K562 (cell line): ENCODE measurements at regions not wholly inside any gene's neighbourhood (a gene's known extent, or its start where the extent isn't known, plus 50 kb on each side); places are given as distances from the start of the nearest gene placed in this dataset.

Source experiments
- ATAC-seq: fragments of 200-7000 bp; cut with Tn5 transposase; 3 replicates; pipeline ENCODE4 v1.9.1; 2020; ENCODE audit warnings: moderate library complexity
- BruUV-seq: library from RNA; stranded (reverse); fragments of 400-500 nt; replicated peaks from 2 replicates; lab custom pipeline; 2021; lab: Mats Ljungman, UMichigan
- CTCF ChIA-PET: fragments of 300-600 bp; formaldehyde crosslinking; extraction: SDS; loops from one replicate; lab custom pipeline; 2021; ENCODE audit warnings: low intra/inter-chr PET ratio; lab: Yijun Ruan, JAX
- POLR2A ChIA-PET: fragments of 300-600, 350-650 bp; sonication (Branson Sonifier 250); formaldehyde crosslinking; extraction: SDS; loops from one replicate; lab custom pipeline; 2021; ENCODE audit warnings: antibody characterized with exemption, inconsistent platforms; lab: Yijun Ruan, JAX
- DNase-seq, 4 experiments: peaks; one replicate each; pipeline versions ENCODE4 v3.0.0 to v3.0.0-alpha.2; 2011 to 2018; ENCODE audit warnings: low spot score in 3 of 4, mixed read lengths in 3 of 4; ENCODE audit errors: extremely low read depth in 1 of 4
- FAIRE-seq: peaks from 2 replicates; lab custom pipeline; 2011; peaks lifted over from hg19 to GRCh38; lab: Jason Lieb, UNC
- H2AFZ ChIP-seq: 2 replicates; pipeline ENCODE4 v1.6.0; 2011; ENCODE audit warnings: low read depth, low read length, control low read depth, inconsistent platforms
- H3K27ac ChIP-seq: fragments of 200-600 bp; 3 replicates; pipeline ENCODE4 v1.8.0; 2011; ENCODE audit warnings: low read depth, mild to moderate bottlenecking, control low read depth, inconsistent platforms, low read length, moderate library complexity, mixed read lengths; ENCODE audit errors: extremely low read depth
- H3K27me3 ChIP-seq, 2 experiments: fragments of 300-600 bp in 1 of 2; 2 replicates in 1 of 2; 3 replicates in 1 of 2; pipeline versions ENCODE4 v1.6.0 to v1.8.0; 2011; ENCODE audit warnings: inconsistent platforms in 2 of 2, low read length in 2 of 2, mild to moderate bottlenecking in 1 of 2, mixed read lengths in 1 of 2, moderate library complexity in 1 of 2; ENCODE audit not compliant: control insufficient read depth in 2 of 2, insufficient read depth in 2 of 2
- H3K36me3 ChIP-seq: fragments of 300-600 bp; 3 replicates; pipeline ENCODE4 v1.8.0; 2011; ENCODE audit warnings: mild to moderate bottlenecking, low read length, inconsistent platforms; ENCODE audit not compliant: control insufficient read depth, insufficient read depth
- H3K4me1 ChIP-seq, 2 experiments: fragments of 200-600 bp in 1 of 2; replicated peaks in 1 of 2; 2 replicates in 1 of 2; 3 replicates in 1 of 2; pipeline versions ENCODE4 v1.5.1 to v1.8.0; 2011; ENCODE audit warnings: inconsistent platforms in 2 of 2, low read length in 2 of 2, mild to moderate bottlenecking in 1 of 2, mixed read lengths in 1 of 2, moderate library complexity in 1 of 2; ENCODE audit not compliant: control insufficient read depth in 2 of 2, insufficient read depth in 2 of 2
- H3K4me2 ChIP-seq: 2 replicates; pipeline ENCODE4 v1.6.1; 2011; ENCODE audit warnings: low read length, control low read depth, inconsistent platforms, mixed read lengths; ENCODE audit not compliant: insufficient read depth
- H3K4me3 ChIP-seq: fragments of 200-600 bp; sonication (generic), shearing (Covaris generic); 2 replicates; pipeline ENCODE4 v1.5.1; 2016; ENCODE audit warnings: control low read depth, inconsistent platforms
- H3K79me2 ChIP-seq: fragments of 200-600 bp; 3 replicates; pipeline ENCODE4 v1.8.0; 2011; ENCODE audit warnings: low read length, inconsistent platforms; ENCODE audit not compliant: control insufficient read depth, insufficient read depth
- H3K9ac ChIP-seq, 2 experiments: 2 replicates each; pipeline versions ENCODE4 v1.6.0 to v1.6.1; 2011; ENCODE audit warnings: low read depth in 2 of 2, low read length in 2 of 2, control low read depth in 1 of 2, inconsistent platforms in 1 of 2, mild to moderate bottlenecking in 1 of 2, mixed read lengths in 1 of 2; ENCODE audit not compliant: insufficient read depth in 1 of 2
- H3K9me1 ChIP-seq: one replicate; pipeline ENCODE4 v1.6.0; 2011; ENCODE audit warnings: inconsistent platforms, mild to moderate bottlenecking, low read length, moderate library complexity; ENCODE audit not compliant: control insufficient read depth, insufficient read depth
- H3K9me3 ChIP-seq: replicated peaks from 2 replicates; pipeline ENCODE4 v1.5.1; 2011; ENCODE audit warnings: low read depth, low read length, inconsistent platforms; ENCODE audit not compliant: control insufficient read depth, insufficient read depth
- H4K20me1 ChIP-seq: replicated peaks from 2 replicates; pipeline ENCODE4 v1.6.1; 2011; ENCODE audit warnings: low read length, inconsistent platforms, mixed read lengths; ENCODE audit not compliant: control insufficient read depth, insufficient read depth
- ATF1 ChIP-seq, 2 experiments: fragments of 450-650 bp in 1 of 2; IDR thresholded peaks; 2 replicates each; pipeline ENCODE4 v1.6.1; 2016; ENCODE audit warnings: missing compliant biosample characterization in 1 of 2, missing genetic modification characterization in 1 of 2
- CC2D1A ChIP-seq: fragments of 450-650 bp; IDR thresholded peaks from 2 replicates; pipeline ENCODE4 v1.6.1; 2017; ENCODE audit warnings: mild to moderate bottlenecking
- CSDE1 ChIP-seq, 2 experiments: fragments of 450-650 bp; IDR thresholded peaks; 2 replicates each; pipeline ENCODE4 v1.6.1; 2016; ENCODE audit warnings: mild to moderate bottlenecking in 1 of 2
- E2F1 ChIP-seq: sonication (generic); formaldehyde crosslinking; IDR thresholded peaks from 2 replicates; pipeline ENCODE4 v1.8.1; 2023; ENCODE audit warnings: mild to moderate bottlenecking, missing genetic modification reagents, moderate library complexity
- LARP7 ChIP-seq: fragments of 450-650 bp; IDR thresholded peaks from 2 replicates; pipeline ENCODE4 v1.6.1; 2016
- MCM2 ChIP-seq: fragments of 450-650 bp; IDR thresholded peaks from 2 replicates; pipeline ENCODE4 v1.6.1; 2017; ENCODE audit warnings: low read depth, mild to moderate bottlenecking
- SRSF9 ChIP-seq: fragments of 200-400 bp; formaldehyde crosslinking; IDR thresholded peaks from 2 replicates; pipeline ENCODE4 v1.6.1; 2017; ENCODE audit warnings: low read depth, low read length, borderline replicate concordance
- TAF1 ChIP-seq: IDR thresholded peaks from 2 replicates; pipeline ENCODE4 v1.6.1; 2011; ENCODE audit warnings: mild to moderate bottlenecking, low read length, moderate library complexity; ENCODE audit not compliant: insufficient read depth, control insufficient read depth, severe bottlenecking; ENCODE audit errors: extremely low read depth
- ZNF146 ChIP-seq: IDR thresholded peaks from one replicate; pipeline ENCODE4 v1.6.1; 2018; ENCODE audit warnings: missing compliant biosample characterization; ENCODE audit not compliant: unreplicated experiment
- ZNF316 ChIP-seq: fragments of 450-650 bp; IDR thresholded peaks from 2 replicates; pipeline ENCODE4 v1.6.1; 2016
- ZNF444 ChIP-seq: fragments of 250-450 bp; sonication (Bioruptor Pico); IDR thresholded peaks from 2 replicates; pipeline ENCODE4 v1.4.0; 2020; ENCODE audit warnings: mild to moderate bottlenecking, moderate library complexity
- ZNF445 ChIP-seq: fragments of 250-450 bp; sonication (Bioruptor Pico); IDR thresholded peaks from 2 replicates; pipeline ENCODE4 v1.4.0; 2020; ENCODE audit warnings: low read depth, mild to moderate bottlenecking, moderate library complexity
- WGBS: fragments of 100-300 bp; shearing (Covaris generic); methylation state at CpG from one replicate; pipeline ENCODE4 v1.1.6; 2016; ENCODE audit warnings: low coverage, mixed read lengths; ENCODE audit not compliant: insufficient coverage; ENCODE audit errors: missing lambda C conversion rate; 5-methylcytosine and 5-hydroxymethylcytosine counted together
- in situ Hi-C: fragments of 300-500 bp; cut with MboI; formaldehyde crosslinking; loops from 4 replicates; pipeline ENCODE4 v1.15.0; 2018; ENCODE audit warnings: inconsistent platforms, mixed read lengths
- intact Hi-C: fragments of 100-400 bp; cut with micrococcal nuclease; formaldehyde crosslinking; loops from 2 replicates; pipeline ENCODE4 v1.14.2; 2022
- TF ChIP-seq, protein P1 (sequence below): fragments of 250-450 bp; sonication (Bioruptor Pico); IDR thresholded peaks from 2 replicates; pipeline ENCODE4 v1.4.0; 2020; ENCODE audit warnings: mild to moderate bottlenecking
- TF ChIP-seq, protein P2 (sequence below): fragments of 450-650 bp; IDR thresholded peaks from 2 replicates; pipeline ENCODE4 v1.6.1; 2017; ENCODE audit warnings: mild to moderate bottlenecking, moderate library complexity
- TF ChIP-seq, protein P3 (sequence below): fragments of 450-650 bp; formaldehyde crosslinking; IDR thresholded peaks from 2 replicates; pipeline ENCODE4 v1.4.0; 2020; ENCODE audit warnings: mild to moderate bottlenecking

DNA sequence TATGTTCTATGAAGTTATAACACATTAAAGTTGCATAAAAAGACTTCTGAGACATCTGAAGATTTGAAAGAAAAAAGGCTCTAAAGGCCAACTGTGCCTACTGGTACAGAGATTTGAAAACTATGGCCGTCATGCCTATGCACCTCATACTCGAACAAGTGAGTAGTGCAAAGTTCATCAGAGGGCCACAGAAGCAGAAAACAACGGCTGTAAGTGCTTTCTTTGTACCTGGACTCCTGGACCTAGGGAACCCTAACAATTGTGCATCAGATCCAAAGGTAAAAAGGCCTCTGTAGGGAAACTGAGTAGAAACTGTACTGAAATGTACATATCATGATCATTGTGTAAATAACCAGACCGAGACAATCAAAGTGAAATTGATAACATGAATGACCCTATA, 230.4 kb upstream of the CHST9 start:
- FAIRE-seq: no peak
- H4K20me1 ChIP-seq: no peaks in the 10 kb centered on the region

GRCh38 chr18:27414682-27415081, 229.6 kb upstream of the CHST9 start:
- no peaks in the 10 kb centered on the region for H4K20me1 ChIP-seq
- TF ChIP-seq, protein P1, sequence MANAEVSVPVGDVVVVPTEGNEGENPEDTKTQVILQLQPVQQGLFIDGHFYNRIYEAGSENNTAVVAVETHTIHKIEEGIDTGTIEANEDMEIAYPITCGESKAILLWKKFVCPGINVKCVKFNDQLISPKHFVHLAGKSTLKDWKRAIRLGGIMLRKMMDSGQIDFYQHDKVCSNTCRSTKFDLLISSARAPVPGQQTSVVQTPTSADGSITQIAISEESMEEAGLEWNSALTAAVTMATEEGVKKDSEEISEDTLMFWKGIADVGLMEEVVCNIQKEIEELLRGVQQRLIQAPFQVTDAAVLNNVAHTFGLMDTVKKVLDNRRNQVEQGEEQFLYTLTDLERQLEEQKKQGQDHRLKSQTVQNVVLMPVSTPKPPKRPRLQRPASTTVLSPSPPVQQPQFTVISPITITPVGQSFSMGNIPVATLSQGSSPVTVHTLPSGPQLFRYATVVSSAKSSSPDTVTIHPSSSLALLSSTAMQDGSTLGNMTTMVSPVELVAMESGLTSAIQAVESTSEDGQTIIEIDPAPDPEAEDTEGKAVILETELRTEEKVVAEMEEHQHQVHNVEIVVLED: no peak
- TF ChIP-seq, protein P2, sequence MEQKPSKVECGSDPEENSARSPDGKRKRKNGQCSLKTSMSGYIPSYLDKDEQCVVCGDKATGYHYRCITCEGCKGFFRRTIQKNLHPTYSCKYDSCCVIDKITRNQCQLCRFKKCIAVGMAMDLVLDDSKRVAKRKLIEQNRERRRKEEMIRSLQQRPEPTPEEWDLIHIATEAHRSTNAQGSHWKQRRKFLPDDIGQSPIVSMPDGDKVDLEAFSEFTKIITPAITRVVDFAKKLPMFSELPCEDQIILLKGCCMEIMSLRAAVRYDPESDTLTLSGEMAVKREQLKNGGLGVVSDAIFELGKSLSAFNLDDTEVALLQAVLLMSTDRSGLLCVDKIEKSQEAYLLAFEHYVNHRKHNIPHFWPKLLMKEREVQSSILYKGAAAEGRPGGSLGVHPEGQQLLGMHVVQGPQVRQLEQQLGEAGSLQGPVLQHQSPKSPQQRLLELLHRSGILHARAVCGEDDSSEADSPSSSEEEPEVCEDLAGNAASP: no peak
- TF ChIP-seq SRSF9 (no peak), ZNF316 (no peak), ZNF445 (CRISPR knock-in tag) (no peak), E2F1 (CRISPR knock-in tag) (no peak)
- no peaks in the 10 kb centered on the region for H3K27me3 ChIP-seq
- no peaks in the 10 kb centered on the region for H3K4me1 ChIP-seq
- FAIRE-seq (no peak), ATAC-seq (no peak), DNase-seq (no peak)
- in situ Hi-C loops (no loop called here), intact Hi-C loops (loop anchor here (10.0 kb wide), 1 partner anchor 80 kb away; no protein-coding TSS in a partner anchor)
- ChIA-PET CTCF (no interaction called here), POLR2A (no interaction called here)
- H3K79me2 ChIP-seq: no peaks in the 10 kb centered on the region
- no peak overlapping the region for H3K9ac ChIP-seq
- 0% methylated on average over 1 of the region's 1 CpG for WGBS
- BruUV-seq: no TSS peak
- H3K27ac ChIP-seq: no peak overlapping the region
- no peak overlapping the region for H3K4me3 ChIP-seq
- H3K36me3 ChIP-seq: no peaks in the 10 kb centered on the region
- H3K4me2 ChIP-seq: no peak overlapping the region
- H3K9me1 ChIP-seq: no peaks in the 10 kb centered on the region
- no peaks in the 10 kb centered on the region for H3K9me3 ChIP-seq
- H2AFZ ChIP-seq: no peak overlapping the region

More for the DNA sequence above, 230.4 kb upstream of the CHST9 start:
- in situ Hi-C loops: no loop called here
- BruUV-seq: no TSS peak
- no peak overlapping the region for H3K9ac ChIP-seq
- H3K4me1 ChIP-seq: no peaks in the 10 kb centered on the region
- ChIA-PET POLR2A (no interaction called here), CTCF (no interaction called here)
- H2AFZ ChIP-seq: no peak overlapping the region
- no peaks in the 10 kb centered on the region for H3K79me2 ChIP-seq
- no peaks in the 10 kb centered on the region for H3K27me3 ChIP-seq
- H3K36me3 ChIP-seq: no peaks in the 10 kb centered on the region
- no peak for DNase-seq
- no peaks in the 10 kb centered on the region for H3K9me1 ChIP-seq
- no peak overlapping the region for H3K27ac ChIP-seq
- 1% methylated on average over 4 of the region's 4 CpGs for WGBS
- intact Hi-C loops: loop anchor here (10.0 kb wide), 1 partner anchor 81 kb away; no protein-coding TSS in a partner anchor
- no peak overlapping the region for H3K4me2 ChIP-seq
- TF ChIP-seq ZNF316 (no peak), CSDE1 (IDR thresholded peaks at IDR 0.05) (no peak), ZNF146 (CRISPR knock-in tag) (no peak), ATF1 (CRISPR knock-in tag; IDR thresholded peaks at IDR 0.05) (no peak), ATF1 (tag; IDR thresholded peaks at IDR 0.05) (no peak), ZNF444 (CRISPR knock-in tag) (no peak), LARP7 (no peak), TAF1 (no peak), CC2D1A (no peak), MCM2 (no peak)
- TF ChIP-seq, protein P3, sequence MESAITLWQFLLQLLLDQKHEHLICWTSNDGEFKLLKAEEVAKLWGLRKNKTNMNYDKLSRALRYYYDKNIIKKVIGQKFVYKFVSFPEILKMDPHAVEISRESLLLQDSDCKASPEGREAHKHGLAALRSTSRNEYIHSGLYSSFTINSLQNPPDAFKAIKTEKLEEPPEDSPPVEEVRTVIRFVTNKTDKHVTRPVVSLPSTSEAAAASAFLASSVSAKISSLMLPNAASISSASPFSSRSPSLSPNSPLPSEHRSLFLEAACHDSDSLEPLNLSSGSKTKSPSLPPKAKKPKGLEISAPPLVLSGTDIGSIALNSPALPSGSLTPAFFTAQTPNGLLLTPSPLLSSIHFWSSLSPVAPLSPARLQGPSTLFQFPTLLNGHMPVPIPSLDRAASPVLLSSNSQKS (CRISPR knock-in tag): no peak
- no peak for ATAC-seq
- H3K4me3 ChIP-seq: no peak overlapping the region
- no peaks in the 10 kb centered on the region for H3K9me3 ChIP-seq
